NCI-H226 (cell line): ENCODE measurements at regions not wholly inside any gene's neighbourhood (a gene's known extent, or its start where the extent isn't known, plus 50 kb on each side); places are given as distances from the start of the nearest gene placed in this dataset.

ENCODE experiments used
- DNase-seq: peaks from one replicate; pipeline ENCODE4 v3.0.0-alpha.2; 2015

- DNase-seq = no peak
Measured at GRCh38 chr13:48181482-48182145, 51.4 kb upstream of the ITM2B start.

- DNase-seq = no peak
Measured at GRCh38 chr13:48178126-48178525, 54.9 kb upstream of the ITM2B start.

GRCh38 chr13:48176781-48177180 is 56.2 kb upstream of the ITM2B start:
- no peak for DNase-seq

GRCh38 chr13:48175185-48175584 is 57.8 kb upstream of the ITM2B start:
- no peak for DNase-seq

GRCh38 chr13:48167866-48168265 is 65.1 kb upstream of the ITM2B start:
- no peak for DNase-seq

- no peak for DNase-seq
Measured at GRCh38 chr13:48165727-48166126, 67.3 kb upstream of the ITM2B start.

GRCh38 chr13:48165063-48165462 is 67.9 kb upstream of the ITM2B start:
- no peak for DNase-seq

GRCh38 chr13:48163061-48163460 is 68.2 kb upstream of the MED4 start:
- no peak for DNase-seq

GRCh38 chr13:48162217-48162616 is 67.3 kb upstream of the MED4 start:
- DNase-seq = no peak

- DNase-seq = no peak
Measured at GRCh38 chr13:48161530-48162179, 66.8 kb upstream of the MED4 start.

GRCh38 chr13:48160606-48161278 is 65.8 kb upstream of the MED4 start:
- peak; percentile 20 for DNase-seq

GRCh38 chr13:48159826-48160225 is 64.9 kb upstream of the MED4 start:
- DNase-seq = no peak

GRCh38 chr13:48159401-48159800 is 64.5 kb upstream of the MED4 start:
- no peak for DNase-seq

GRCh38 chr13:48158915-48159314 is 64.0 kb upstream of the MED4 start:
- no peak for DNase-seq

GRCh38 chr13:48158290-48158689 is 63.4 kb upstream of the MED4 start:
- no peak for DNase-seq

- no peak for DNase-seq
Measured at GRCh38 chr13:48156466-48156865, 61.6 kb upstream of the MED4 start.

GRCh38 chr13:48155848-48156247 is 60.9 kb upstream of the MED4 start:
- DNase-seq = peak; percentile 60

- no peak for DNase-seq
Measured at GRCh38 chr13:48154671-48155070, 59.8 kb upstream of the MED4 start.

- DNase-seq = no peak
Measured at GRCh38 chr13:48153186-48153585, 58.3 kb upstream of the MED4 start.

GRCh38 chr13:48151363-48152161 is 56.7 kb upstream of the MED4 start:
- no peak for DNase-seq

GRCh38 chr13:48148454-48148853 is 53.5 kb upstream of the MED4 start:
- no peak for DNase-seq

- no peak for DNase-seq
Measured at GRCh38 chr13:48146636-48147035, 51.7 kb upstream of the MED4 start.

GRCh38 chr13:48146122-48146521 is 51.2 kb upstream of the MED4 start:
- DNase-seq = no peak
